ENCODE measurements at regions not wholly inside any gene's neighbourhood (a gene's known extent, or its start where the extent isn't known, plus 50 kb on each side); places are given as distances from the start of the nearest gene placed in this dataset.
"Not testable (repeated sequence)": the region's sequence is repeated elsewhere in the genome, so short reads cannot be mapped to it uniquely, and the experiment has no call there.

- POLR2A ChIA-PET: no interaction called here
- Mint-ChIP-seq H3K4me1 (no peaks in the 10 kb centered on the region), H3K4me3 (no peak overlapping the region), H3K27me3 (no peaks in the 10 kb centered on the region), H3K27ac (no peak overlapping the region), H3K9me3 (ENCODE audit: low read depth) (peaks cover 5% of the 10 kb centered on the region), H3K36me3 (ENCODE audit: low read depth) (no peaks in the 10 kb centered on the region)
- no peak for ATAC-seq
- CTCF ChIA-PET: no interaction called here
- intact Hi-C loops (cut with DNase I, micrococcal nuclease): no loop called here
- DNase-seq: no peak
These were observed 891.8 kb upstream of the NCAM2 start for GRCh38 chr21:20106368-20106767.

- H3K9me3 Mint-ChIP-seq (ENCODE audit: low read depth): peaks cover 6% of the 10 kb centered on the region
- CTCF ChIA-PET: no interaction called here
- no peak for ATAC-seq
- POLR2A ChIA-PET: no interaction called here
- no peak for DNase-seq
- H3K4me3 Mint-ChIP-seq: no peak overlapping the region
- H3K27me3 Mint-ChIP-seq: no peaks in the 10 kb centered on the region
- H3K27ac Mint-ChIP-seq: no peak overlapping the region
- no peaks in the 10 kb centered on the region for H3K36me3 Mint-ChIP-seq (ENCODE audit: low read depth)
- no peaks in the 10 kb centered on the region for H3K4me1 Mint-ChIP-seq
- intact Hi-C loops (cut with DNase I, micrococcal nuclease): no loop called here
These were observed 890.2 kb upstream of the NCAM2 start for GRCh38 chr21:20108016-20108415.

- H3K27me3 Mint-ChIP-seq: no peaks in the 10 kb centered on the region
- ChIA-PET CTCF (no interaction called here), POLR2A (no interaction called here)
- H3K27ac Mint-ChIP-seq: no peak overlapping the region
- peaks cover 11% of the 10 kb centered on the region for H3K9me3 Mint-ChIP-seq (ENCODE audit: low read depth)
- no peaks in the 10 kb centered on the region for H3K4me1 Mint-ChIP-seq
- no peaks in the 10 kb centered on the region for H3K36me3 Mint-ChIP-seq (ENCODE audit: low read depth)
- no peak overlapping the region for H3K4me3 Mint-ChIP-seq
- intact Hi-C loops (cut with DNase I, micrococcal nuclease): no loop called here
- ATAC-seq: no peak
- DNase-seq: no peak
These were observed 889.2 kb upstream of the NCAM2 start for GRCh38 chr21:20108976-20109540.

GRCh38 chr21:20110368-20110767 lies 887.8 kb upstream of the NCAM2 start:
- POLR2A ChIA-PET: no interaction called here
- intact Hi-C loops (cut with DNase I, micrococcal nuclease): no loop called here
- H3K4me3 Mint-ChIP-seq: no peak overlapping the region
- DNase-seq (no peak), ATAC-seq (no peak)
- H3K4me1 Mint-ChIP-seq: no peaks in the 10 kb centered on the region
- H3K9me3 Mint-ChIP-seq (ENCODE audit: low read depth): peaks cover 14% of the 10 kb centered on the region
- H3K27ac Mint-ChIP-seq: no peak overlapping the region
- H3K36me3 Mint-ChIP-seq (ENCODE audit: low read depth): no peaks in the 10 kb centered on the region
- H3K27me3 Mint-ChIP-seq: no peaks in the 10 kb centered on the region
- CTCF ChIA-PET: no interaction called here

GRCh38 chr21:20151741-20152140 lies 846.5 kb upstream of the NCAM2 start:
- no peak for DNase-seq
- Mint-ChIP-seq H3K27me3 (no peaks in the 10 kb centered on the region), H3K9me3 (ENCODE audit: low read depth) (peaks cover 18% of the 10 kb centered on the region), H3K4me3 (no peak overlapping the region), H3K36me3 (ENCODE audit: low read depth) (no peaks in the 10 kb centered on the region), H3K4me1 (no peaks in the 10 kb centered on the region), H3K27ac (no peak overlapping the region)
- ATAC-seq: no peak
- ChIA-PET CTCF (no interaction called here), POLR2A (no interaction called here)
- intact Hi-C loops (cut with DNase I, micrococcal nuclease): no loop called here

- ATAC-seq: no peak
- Mint-ChIP-seq H3K27me3 (no peaks in the 10 kb centered on the region), H3K36me3 (ENCODE audit: low read depth) (no peaks in the 10 kb centered on the region), H3K4me3 (no peak overlapping the region), H3K27ac (no peak overlapping the region), H3K9me3 (ENCODE audit: low read depth) (peaks cover 10% of the 10 kb centered on the region), H3K4me1 (no peaks in the 10 kb centered on the region)
- CTCF ChIA-PET: no interaction called here
- no peak for DNase-seq
- intact Hi-C loops (cut with DNase I, micrococcal nuclease): no loop called here
- POLR2A ChIA-PET: no interaction called here
These were observed 835.0 kb upstream of the NCAM2 start for GRCh38 chr21:20163167-20163566.

- H3K27ac Mint-ChIP-seq: no peak overlapping the region
- ChIA-PET CTCF (no interaction called here), POLR2A (no interaction called here)
- H3K27me3 Mint-ChIP-seq: no peaks in the 10 kb centered on the region
- no peaks in the 10 kb centered on the region for H3K4me1 Mint-ChIP-seq
- no peak for ATAC-seq
- DNase-seq: no peak
- no peak overlapping the region for H3K4me3 Mint-ChIP-seq
- H3K9me3 Mint-ChIP-seq (ENCODE audit: low read depth): peaks cover 11% of the 10 kb centered on the region
- intact Hi-C loops (cut with DNase I, micrococcal nuclease): no loop called here
- H3K36me3 Mint-ChIP-seq (ENCODE audit: low read depth): no peaks in the 10 kb centered on the region
These were observed 831.1 kb upstream of the NCAM2 start for GRCh38 chr21:20167059-20167458.

- ATAC-seq (no peak), DNase-seq (no peak)
- H3K4me3 Mint-ChIP-seq: no peak overlapping the region
- H3K4me1 Mint-ChIP-seq: no peaks in the 10 kb centered on the region
- no peaks in the 10 kb centered on the region for H3K27me3 Mint-ChIP-seq
- CTCF ChIA-PET: no interaction called here
- POLR2A ChIA-PET: no interaction called here
- no peaks in the 10 kb centered on the region for H3K36me3 Mint-ChIP-seq (ENCODE audit: low read depth)
- intact Hi-C loops (cut with DNase I, micrococcal nuclease): no loop called here
- H3K27ac Mint-ChIP-seq: no peak overlapping the region
- H3K9me3 Mint-ChIP-seq (ENCODE audit: low read depth): peaks cover 13% of the 10 kb centered on the region
These were observed 828.2 kb upstream of the NCAM2 start for GRCh38 chr21:20169812-20170576.

- Mint-ChIP-seq H3K9me3 (ENCODE audit: low read depth) (peaks cover 19% of the 10 kb centered on the region), H3K4me1 (no peaks in the 10 kb centered on the region), H3K36me3 (ENCODE audit: low read depth) (no peaks in the 10 kb centered on the region), H3K27ac (no peak overlapping the region), H3K4me3 (no peak overlapping the region), H3K27me3 (no peaks in the 10 kb centered on the region)
- DNase-seq (no peak), ATAC-seq (no peak)
- intact Hi-C loops (cut with DNase I, micrococcal nuclease): no loop called here
- ChIA-PET CTCF (no interaction called here), POLR2A (no interaction called here)
These were observed 812.0 kb upstream of the NCAM2 start for GRCh38 chr21:20186186-20186585.

GRCh38 chr21:20187028-20187427 lies 811.2 kb upstream of the NCAM2 start:
- ChIA-PET CTCF (no interaction called here), POLR2A (no interaction called here)
- Mint-ChIP-seq H3K27me3 (no peaks in the 10 kb centered on the region), H3K27ac (no peak overlapping the region), H3K9me3 (ENCODE audit: low read depth) (peaks cover 22% of the 10 kb centered on the region), H3K4me3 (no peak overlapping the region), H3K36me3 (ENCODE audit: low read depth) (no peaks in the 10 kb centered on the region), H3K4me1 (no peaks in the 10 kb centered on the region)
- DNase-seq (no peak), ATAC-seq (no peak)
- intact Hi-C loops (cut with DNase I, micrococcal nuclease): no loop called here

GRCh38 chr21:20201323-20201722 lies 796.9 kb upstream of the NCAM2 start:
- POLR2A ChIA-PET: not testable (repeated sequence)

GRCh38 chr21:20207335-20207734 lies 790.9 kb upstream of the NCAM2 start:
- intact Hi-C loops (cut with DNase I, micrococcal nuclease): no loop called here
- no peak overlapping the region for H3K27ac Mint-ChIP-seq
- H3K4me3 Mint-ChIP-seq: no peak overlapping the region
- no peaks in the 10 kb centered on the region for H3K36me3 Mint-ChIP-seq (ENCODE audit: low read depth)
- DNase-seq (no peak), ATAC-seq (no peak)
- H3K4me1 Mint-ChIP-seq: no peaks in the 10 kb centered on the region
- ChIA-PET POLR2A (no interaction called here), CTCF (interaction anchor here (1.2 kb wide), 1 partner anchor 23 kb away, joined by 3 read pairs; no protein-coding TSS in a partner anchor)
- H3K9me3 Mint-ChIP-seq (ENCODE audit: low read depth): peaks cover 4% of the 10 kb centered on the region
- H3K27me3 Mint-ChIP-seq: no peaks in the 10 kb centered on the region

More at GRCh38 chr21:20201323-20201722, 796.9 kb upstream of the NCAM2 start:
- H3K9me3 Mint-ChIP-seq (ENCODE audit: low read depth); ATAC-seq; CTCF ChIA-PET; H3K4me3 Mint-ChIP-seq; H3K4me1 Mint-ChIP-seq; H3K27ac Mint-ChIP-seq; intact Hi-C loops (cut with DNase I, micrococcal nuclease); H3K27me3 Mint-ChIP-seq; H3K36me3 Mint-ChIP-seq (ENCODE audit: low read depth); DNase-seq: not testable (repeated sequence)
